T-helper 2 cell (primary cell): ENCODE measurements at regions not wholly inside any gene's neighbourhood (a gene's known extent, or its start where the extent isn't known, plus 50 kb on each side); places are given as distances from the start of the nearest gene placed in this dataset.
A peak's percentile ranks its signal among the peaks of the same experiment; 100 is the strongest.
"Not testable (repeated sequence)": the region's sequence is repeated elsewhere in the genome, so short reads cannot be mapped to it uniquely, and the experiment has no call there.

Experiments
- DNase-seq, 5 experiments: peaks; one replicate each; pipeline versions ENCODE4 v3.0.0 to v3.0.0-alpha.2; 2012 to 2022

GRCh38 chr2:167678158-167678557 lies 569.2 kb downstream of the STK39 start:
- DNase-seq, result no peak

GRCh38 chr2:167675906-167676305 lies 571.5 kb downstream of the STK39 start:
- no peak for DNase-seq

- no peak for DNase-seq
These were observed 576.8 kb downstream of the STK39 start for GRCh38 chr2:167670588-167670987.

GRCh38 chr2:167653131-167653530 lies 594.3 kb downstream of the STK39 start:
- no peak for DNase-seq

GRCh38 chr2:167652401-167652800 lies 595.0 kb downstream of the STK39 start:
- no peak for DNase-seq

- no peak for DNase-seq
These were observed 595.8 kb downstream of the STK39 start for GRCh38 chr2:167651406-167652151.

GRCh38 chr2:167646557-167646956 lies 600.8 kb downstream of the STK39 start:
- no peak for DNase-seq

GRCh38 chr2:167640096-167640495 lies 607.3 kb downstream of the STK39 start:
- no peak for DNase-seq

- no peak for DNase-seq
These were observed 609.7 kb downstream of the STK39 start for GRCh38 chr2:167637741-167638140.

GRCh38 chr2:167632271-167632670 lies 615.1 kb downstream of the STK39 start:
- not testable (repeated sequence) for DNase-seq

- no peak for DNase-seq
These were observed 620.4 kb downstream of the STK39 start for GRCh38 chr2:167626961-167627360.

GRCh38 chr2:167626301-167626700 lies 621.1 kb downstream of the STK39 start:
- no peak for DNase-seq

- DNase-seq, result no peak
These were observed 630.4 kb downstream of the STK39 start for GRCh38 chr2:167616997-167617396.

- DNase-seq, result no peak
These were observed 633.9 kb downstream of the STK39 start for GRCh38 chr2:167613471-167613870.

GRCh38 chr2:167608487-167608886 lies 638.9 kb downstream of the STK39 start:
- no peak for DNase-seq

- no peak for DNase-seq
These were observed 639.7 kb downstream of the STK39 start for GRCh38 chr2:167607731-167608130.

- no peak for DNase-seq
These were observed 640.2 kb downstream of the STK39 start for GRCh38 chr2:167607211-167607610.

- DNase-seq, result no peak
These were observed 645.3 kb downstream of the STK39 start for GRCh38 chr2:167602122-167602521.

GRCh38 chr2:167599219-167599618 lies 648.2 kb downstream of the STK39 start:
- DNase-seq, result no peak

GRCh38 chr2:167595839-167596471 lies 651.4 kb downstream of the STK39 start:
- peak in 1 of 5 experiments; percentile 44 for DNase-seq

- no peak for DNase-seq
These were observed 652.4 kb downstream of the STK39 start for GRCh38 chr2:167595021-167595420.

GRCh38 chr2:167592441-167592840 lies 655.0 kb downstream of the STK39 start:
- DNase-seq, result no peak

GRCh38 chr2:167582619-167583018 lies 664.8 kb downstream of the STK39 start:
- DNase-seq, result no peak

GRCh38 chr2:167581961-167582574 lies 665.3 kb downstream of the STK39 start:
- no peak for DNase-seq
